AG04449 (cell line): ENCODE measurements at regions not wholly inside any gene's neighbourhood (a gene's known extent, or its start where the extent isn't known, plus 50 kb on each side); places are given as distances from the start of the nearest gene placed in this dataset.
"Not testable (repeated sequence)": the region's sequence is repeated elsewhere in the genome, so short reads cannot be mapped to it uniquely, and the experiment has no call there.

Experiments
- CTCF ChIA-PET: fragments of 350-600 bp; formaldehyde crosslinking; extraction: SDS; loops from one replicate; lab custom pipeline; 2021; ENCODE audit warnings: antibody characterized with exemption; lab: Yijun Ruan, JAX
- POLR2A ChIA-PET: fragments of 400-600, 350-600 bp; formaldehyde crosslinking; extraction: SDS; loops from one replicate; lab custom pipeline; 2020; ENCODE audit warnings: antibody characterized with exemption, inconsistent platforms; lab: Yijun Ruan, JAX
- DNase-seq: peaks from one replicate; pipeline ENCODE4 v3.0.0-alpha.2; 2010; ENCODE audit warnings: low read depth, low spot score
- H3K4me3 ChIP-seq: 2 replicates; pipeline ENCODE4 v1.5.1; 2011; ENCODE audit warnings: low read depth, mild to moderate bottlenecking, control low read depth, low read length
- CTCF ChIP-seq: IDR thresholded peaks from one replicate; pipeline ENCODE4 v1.5.1; 2011; ENCODE audit warnings: mild to moderate bottlenecking, moderate library complexity, low read length, control low read depth, inconsistent platforms; ENCODE audit not compliant: insufficient read depth; ENCODE audit errors: missing control alignments

GRCh38 chr1:93763704-93764365 is 82.2 kb upstream of the BCAR3 start:
- no peak for DNase-seq
- ChIA-PET POLR2A (no interaction called here), CTCF (interaction anchor here (1.2 kb wide), 1 partner anchor 9 kb away, joined by 6 read pairs; no protein-coding TSS in a partner anchor)
- no peak overlapping the region for H3K4me3 ChIP-seq
- TF ChIP-seq CTCF: no peak

- CTCF ChIA-PET: interaction anchor here (0.7 to 1.3 kb wide), 2 partner anchors 14 to 130 kb away, joined by 4 read pairs; no protein-coding TSS in a partner anchor
- DNase-seq: no peak
- TF ChIP-seq CTCF: no peak
- POLR2A ChIA-PET: no interaction called here
- H3K4me3 ChIP-seq: no peak overlapping the region
These were observed 77.3 kb upstream of the BCAR3 start for GRCh38 chr1:93758842-93759515.

GRCh38 chr1:93757256-93758036 is 75.8 kb upstream of the BCAR3 start:
- no peak overlapping the region for H3K4me3 ChIP-seq
- ChIA-PET CTCF (interaction anchor here (0.6 kb wide), 1 partner anchor 87 kb away, joined by 3 read pairs; no protein-coding TSS in a partner anchor), POLR2A (no interaction called here)
- DNase-seq: no peak
- no peak for TF ChIP-seq CTCF

GRCh38 chr1:93756657-93757056 is 75.0 kb upstream of the BCAR3 start:
- POLR2A ChIA-PET: no interaction called here
- H3K4me3 ChIP-seq: no peak overlapping the region
- no peak for DNase-seq
- CTCF ChIA-PET: interaction anchor here (0.6 kb wide), 1 partner anchor 88 kb away, joined by 3 read pairs; no protein-coding TSS in a partner anchor
- no peak for TF ChIP-seq CTCF

- POLR2A ChIA-PET, DNase-seq, H3K4me3 ChIP-seq: not testable (repeated sequence)
- CTCF ChIA-PET: interaction anchor here (0.8 to 1.5 kb wide), 7 partner anchors 8 to 89 kb away, joined by 3 to 6 read pairs (median 4); no protein-coding TSS in a partner anchor
These were observed 73.6 kb upstream of the BCAR3 start for GRCh38 chr1:93755251-93755715.
